ENCODE measurements at regions not wholly inside any gene's neighbourhood (a gene's known extent, or its start where the extent isn't known, plus 50 kb on each side); places are given as distances from the start of the nearest gene placed in this dataset.

DNA sequence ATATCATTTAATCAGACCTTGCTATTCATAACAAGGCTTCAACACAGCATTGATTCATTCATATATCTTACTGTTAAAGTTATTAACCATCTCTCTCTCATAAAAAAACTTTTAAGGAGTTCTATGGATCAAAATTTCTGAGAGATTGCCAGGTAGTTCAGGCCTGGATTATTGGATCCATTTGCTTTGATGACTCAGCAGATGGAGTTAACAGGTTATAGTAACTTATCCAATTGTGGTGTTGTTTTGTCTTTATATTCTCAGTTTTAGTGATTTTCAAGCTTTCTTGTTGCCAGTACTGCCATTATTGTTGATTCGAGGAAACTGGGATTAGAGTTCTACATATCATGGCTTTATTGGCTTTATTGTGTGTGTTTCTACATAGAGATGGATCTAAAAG lies 195.7 kb upstream of the MMADHC start:
- Histone ChIP-seq H3K4me3 (ENCODE audit: low read depth, low read length) (no peak overlapping the region), H3K27me3 (ENCODE audit: control insufficient read depth, insufficient read depth, low read length) (no peaks in the 10 kb centered on the region), H3K36me3 (ENCODE audit: control insufficient read depth, insufficient read depth, low read length) (no peaks in the 10 kb centered on the region)
- DNase-seq (ENCODE audit: low read depth) (no peak), FAIRE-seq (no peak)
- TF ChIP-seq, protein P1, sequence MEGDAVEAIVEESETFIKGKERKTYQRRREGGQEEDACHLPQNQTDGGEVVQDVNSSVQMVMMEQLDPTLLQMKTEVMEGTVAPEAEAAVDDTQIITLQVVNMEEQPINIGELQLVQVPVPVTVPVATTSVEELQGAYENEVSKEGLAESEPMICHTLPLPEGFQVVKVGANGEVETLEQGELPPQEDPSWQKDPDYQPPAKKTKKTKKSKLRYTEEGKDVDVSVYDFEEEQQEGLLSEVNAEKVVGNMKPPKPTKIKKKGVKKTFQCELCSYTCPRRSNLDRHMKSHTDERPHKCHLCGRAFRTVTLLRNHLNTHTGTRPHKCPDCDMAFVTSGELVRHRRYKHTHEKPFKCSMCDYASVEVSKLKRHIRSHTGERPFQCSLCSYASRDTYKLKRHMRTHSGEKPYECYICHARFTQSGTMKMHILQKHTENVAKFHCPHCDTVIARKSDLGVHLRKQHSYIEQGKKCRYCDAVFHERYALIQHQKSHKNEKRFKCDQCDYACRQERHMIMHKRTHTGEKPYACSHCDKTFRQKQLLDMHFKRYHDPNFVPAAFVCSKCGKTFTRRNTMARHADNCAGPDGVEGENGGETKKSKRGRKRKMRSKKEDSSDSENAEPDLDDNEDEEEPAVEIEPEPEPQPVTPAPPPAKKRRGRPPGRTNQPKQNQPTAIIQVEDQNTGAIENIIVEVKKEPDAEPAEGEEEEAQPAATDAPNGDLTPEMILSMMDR (IDR thresholded peaks at IDR 0.05; ENCODE audit: insufficient read depth, low read length, severe bottlenecking), result no peak

- peak; percentile 46 for DNase-seq (ENCODE audit: low read depth)
- TF ChIP-seq, protein P1 (IDR thresholded peaks at IDR 0.05; ENCODE audit: insufficient read depth, low read length, severe bottlenecking), result no peak
- no peak overlapping the region for H3K4me3 ChIP-seq (ENCODE audit: low read depth, low read length)
- no peak for FAIRE-seq
- H3K27me3 ChIP-seq (ENCODE audit: control insufficient read depth, insufficient read depth, low read length), result no peaks in the 10 kb centered on the region
- H3K36me3 ChIP-seq (ENCODE audit: control insufficient read depth, insufficient read depth, low read length), result no peaks in the 10 kb centered on the region
These were observed 195.0 kb upstream of the MMADHC start for GRCh38 chr2:149782572-149782971.

- TF ChIP-seq, protein P1 (IDR thresholded peaks at IDR 0.05; ENCODE audit: insufficient read depth, low read length, severe bottlenecking), result no peak
- DNase-seq (ENCODE audit: low read depth) (peak; percentile 28), FAIRE-seq (no peak)
These were observed 193.8 kb upstream of the MMADHC start for GRCh38 chr2:149781263-149781808.

DNA sequence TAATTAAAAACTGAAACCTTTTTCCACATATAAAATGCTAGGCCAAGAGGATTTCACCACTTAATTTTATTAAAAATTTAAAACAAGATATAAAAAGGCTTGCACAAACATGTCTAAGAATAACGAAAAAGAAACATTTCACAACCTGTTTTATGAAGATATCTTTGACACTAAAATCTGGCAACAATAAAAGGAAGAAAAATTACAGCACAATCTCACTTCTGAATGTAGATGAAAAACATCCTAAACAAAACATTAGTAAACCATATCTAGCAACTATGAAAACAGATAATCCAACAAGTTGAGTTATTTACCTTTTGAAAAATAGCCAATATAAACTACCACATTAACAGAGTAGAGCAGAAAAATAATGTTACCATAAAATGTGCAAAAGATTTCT lies 185.4 kb upstream of the MMADHC start:
- H3K4me3 ChIP-seq (ENCODE audit: low read depth, low read length), result no peak overlapping the region
- FAIRE-seq, result no peak
- TF ChIP-seq, protein P1 (IDR thresholded peaks at IDR 0.05; ENCODE audit: insufficient read depth, low read length, severe bottlenecking), result no peak

More at GRCh38 chr2:149781263-149781808, 193.8 kb upstream of the MMADHC start:
- Histone ChIP-seq H3K36me3 (ENCODE audit: control insufficient read depth, insufficient read depth, low read length) (no peaks in the 10 kb centered on the region), H3K27me3 (ENCODE audit: control insufficient read depth, insufficient read depth, low read length) (no peaks in the 10 kb centered on the region), H3K4me3 (ENCODE audit: low read depth, low read length) (no peak overlapping the region)

GRCh38 chr2:149768320-149768799 lies 180.8 kb upstream of the MMADHC start:
- no peak overlapping the region for H3K4me3 ChIP-seq (ENCODE audit: low read depth, low read length)
- DNase-seq (ENCODE audit: low read depth), result peak; percentile 23
- FAIRE-seq, result no peak

More for the DNA sequence above, 185.4 kb upstream of the MMADHC start:
- Histone ChIP-seq H3K36me3 (ENCODE audit: control insufficient read depth, insufficient read depth, low read length) (no peaks in the 10 kb centered on the region), H3K27me3 (ENCODE audit: control insufficient read depth, insufficient read depth, low read length) (no peaks in the 10 kb centered on the region)
- DNase-seq (ENCODE audit: low read depth), result no peak

More at GRCh38 chr2:149768320-149768799, 180.8 kb upstream of the MMADHC start:
- H3K27me3 ChIP-seq (ENCODE audit: control insufficient read depth, insufficient read depth, low read length), result no peaks in the 10 kb centered on the region
- TF ChIP-seq, protein P1 (IDR thresholded peaks at IDR 0.05; ENCODE audit: insufficient read depth, low read length, severe bottlenecking), result no peak
- no peaks in the 10 kb centered on the region for H3K36me3 ChIP-seq (ENCODE audit: control insufficient read depth, insufficient read depth, low read length)

Measured in bronchial epithelial cell (primary cell).